T-cell (primary cell): ENCODE measurements at regions not wholly inside any gene's neighbourhood (a gene's known extent, or its start where the extent isn't known, plus 50 kb on each side); places are given as distances from the start of the nearest gene placed in this dataset.
A peak's percentile ranks its signal among the peaks of the same experiment; 100 is the strongest.

Source experiments
- ATAC-seq, 4 experiments: fragments of 200-7000 bp in 3 of 4; fragments of 150-1000 bp in 1 of 4; cut with Tn5 transposase; replicated peaks in 1 of 4; 1 replicate in 3 of 4; 2 replicates in 1 of 4; pipeline ENCODE4 v1.10.0; 2021; ENCODE audit warnings: moderate library complexity in 3 of 4, mild to moderate bottlenecking in 2 of 4, moderate number of reproducible peaks in 1 of 4
- CTCF ChIA-PET, 2 donors: fragments of 300-600 bp; sonication (Branson Sonifier 250); formaldehyde crosslinking; loops; one replicate each; lab custom pipeline; 2022; ENCODE audit warnings: antibody characterized with exemption in 2 of 2; lab: Charles Lee
- POLR2A ChIA-PET, 2 donors: fragments of 300-600 bp; sonication (Branson Sonifier 250); formaldehyde crosslinking; loops; one replicate each; lab custom pipeline; 2022; ENCODE audit warnings: antibody characterized with exemption in 2 of 2; lab: Charles Lee
- DNase-seq, 35 experiments: peaks; one replicate each; pipeline versions ENCODE4 v3.0.0 to v3.0.0-alpha.2; 2013 to 2023
- H3K27ac ChIP-seq: one replicate; pipeline ENCODE4 v1.5.1; 2013; ENCODE audit warnings: low read length
- H3K27me3 ChIP-seq, 2 experiments: replicated peaks in 1 of 2; 1 replicate in 1 of 2; 2 replicates in 1 of 2; pipeline versions ENCODE4 v1.6.1 to v1.7.0; 2013; ENCODE audit warnings: low read length in 1 of 2, mixed read lengths in 1 of 2; ENCODE audit not compliant: control insufficient read depth in 2 of 2, insufficient read depth in 2 of 2; ENCODE audit errors: extremely low read depth in 1 of 2
- H3K36me3 ChIP-seq, 2 donors: 1 replicate in 1 of 2; 2 replicates in 1 of 2; pipeline versions ENCODE4 v1.6.1 to v1.7.0; 2013; ENCODE audit warnings: low read length in 1 of 2; ENCODE audit not compliant: control insufficient read depth in 2 of 2, insufficient read depth in 1 of 2; ENCODE audit errors: extremely low read depth in 1 of 2
- H3K4me1 ChIP-seq, 2 experiments: 1 replicate in 1 of 2; 2 replicates in 1 of 2; pipeline versions ENCODE4 v1.6.1 to v1.7.0; 2013; ENCODE audit warnings: low read length in 2 of 2, mixed read lengths in 1 of 2; ENCODE audit not compliant: insufficient read depth in 2 of 2, control insufficient read depth in 1 of 2; ENCODE audit errors: extremely low read depth in 1 of 2
- H3K4me3 ChIP-seq, 2 donors: 1 replicate in 1 of 2; 2 replicates in 1 of 2; pipeline versions ENCODE4 v1.5.1 to v1.7.0; 2013; ENCODE audit warnings: mild to moderate bottlenecking in 2 of 2, low read length in 1 of 2, moderate library complexity in 1 of 2; ENCODE audit not compliant: control insufficient read depth in 1 of 2; ENCODE audit errors: extremely low read depth in 1 of 2
- H3K9me3 ChIP-seq: 2 replicates; pipeline ENCODE4 v1.7.0; 2013
- H3K27ac Mint-ChIP-seq, 2 donors: one replicate each; pipeline ENCODE4 v1.8.0; 2020 to 2021; ENCODE audit warnings: mild to moderate bottlenecking in 2 of 2, mixed read lengths in 2 of 2
- H3K27me3 Mint-ChIP-seq, 2 donors: one replicate each; pipeline ENCODE4 v1.8.0; 2021 to 2022; ENCODE audit warnings: mixed read lengths in 2 of 2
- H3K36me3 Mint-ChIP-seq: one replicate; pipeline ENCODE4 v1.8.0; 2021; ENCODE audit warnings: mixed read lengths
- H3K4me1 Mint-ChIP-seq, 3 donors: one replicate each; pipeline ENCODE4 v1.8.0; 2020 to 2022; ENCODE audit warnings: mixed read lengths in 3 of 3, mild to moderate bottlenecking in 1 of 3
- H3K4me3 Mint-ChIP-seq, 3 donors: one replicate each; pipeline ENCODE4 v1.8.0; 2020 to 2022; ENCODE audit warnings: mild to moderate bottlenecking in 3 of 3, mixed read lengths in 3 of 3, moderate library complexity in 3 of 3
- H3K9me3 Mint-ChIP-seq, 3 donors: one replicate each; pipeline ENCODE4 v1.8.0; 2020 to 2022; ENCODE audit warnings: mixed read lengths in 3 of 3
- WGBS: methylation state at CpG from one replicate; pipeline ENCODE4 v1.1.5; 2013; ENCODE audit warnings: missing lambda C conversion rate; ENCODE audit not compliant: insufficient coverage; 5-methylcytosine and 5-hydroxymethylcytosine counted together

DNA sequence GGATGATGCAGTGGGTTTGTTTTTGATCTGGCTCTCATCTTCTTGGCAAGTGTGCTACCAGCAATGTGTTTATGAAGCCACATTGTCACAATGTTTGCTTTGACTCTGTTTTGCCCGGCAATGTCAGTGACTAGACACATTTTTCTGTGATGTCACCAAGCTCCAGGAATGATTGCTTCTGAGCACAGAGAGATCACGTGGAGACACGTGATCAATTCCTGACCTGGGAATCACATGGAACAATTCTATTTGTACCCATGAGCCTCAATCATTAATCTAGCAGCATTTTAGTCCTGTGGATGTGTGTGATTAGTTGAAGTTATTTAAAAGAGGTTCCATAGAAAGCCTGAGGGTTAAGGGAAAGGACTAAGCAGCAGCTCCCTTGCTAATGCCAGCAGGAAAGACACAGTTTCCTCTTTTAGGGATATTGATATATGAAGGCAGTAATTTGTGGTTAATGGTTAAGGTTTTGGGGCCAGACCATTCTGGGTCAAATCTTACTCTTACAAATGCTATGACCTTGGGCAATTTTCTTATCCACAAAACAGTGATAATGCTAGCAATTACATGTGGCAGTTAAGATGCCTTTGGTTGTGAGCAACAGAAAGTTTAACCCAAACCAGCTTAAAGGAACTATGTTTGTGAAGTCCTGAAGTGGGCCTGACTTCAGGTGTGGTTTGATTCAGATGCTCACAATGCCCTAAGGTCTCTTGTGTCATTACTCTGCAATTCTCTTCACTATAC lies 59.0 kb downstream of the FASLG start:
- ChIA-PET CTCF (interaction anchor here (0.6 to 8.5 kb wide), 18 partner anchors 8 to 1086 kb away, joined by 3 to 177 read pairs (median 4); no protein-coding TSS in a partner anchor), POLR2A (interaction anchor here (0.6 to 1.1 kb wide), 4 partner anchors 9 to 1152 kb away, joined by 3 to 8 read pairs (median 4); no protein-coding TSS in a partner anchor)
- no peak overlapping the region for H3K27ac Mint-ChIP-seq
- no peaks in the 10 kb centered on the region for H3K36me3 Mint-ChIP-seq
- Histone ChIP-seq H3K27me3 (no peaks in the 10 kb centered on the region), H3K36me3 (no peaks in the 10 kb centered on the region), H3K4me1 (peaks cover 5 to 9% of the 10 kb centered on the region in 2 experiments), H3K4me3 (no peak overlapping the region), H3K27ac (no peak overlapping the region), H3K9me3 (no peaks in the 10 kb centered on the region)
- peaks cover 13 to 41% (median 36%) of the 10 kb centered on the region in 3 donors for H3K4me1 Mint-ChIP-seq
- WGBS, result 36% methylated on average over 1 of the region's 3 CpGs
- DNase-seq (no peak), ATAC-seq (no peak)
- H3K9me3 Mint-ChIP-seq, result no peaks in the 10 kb centered on the region
- no peak overlapping the region for H3K4me3 Mint-ChIP-seq
- H3K27me3 Mint-ChIP-seq, result no peaks in the 10 kb centered on the region

DNA sequence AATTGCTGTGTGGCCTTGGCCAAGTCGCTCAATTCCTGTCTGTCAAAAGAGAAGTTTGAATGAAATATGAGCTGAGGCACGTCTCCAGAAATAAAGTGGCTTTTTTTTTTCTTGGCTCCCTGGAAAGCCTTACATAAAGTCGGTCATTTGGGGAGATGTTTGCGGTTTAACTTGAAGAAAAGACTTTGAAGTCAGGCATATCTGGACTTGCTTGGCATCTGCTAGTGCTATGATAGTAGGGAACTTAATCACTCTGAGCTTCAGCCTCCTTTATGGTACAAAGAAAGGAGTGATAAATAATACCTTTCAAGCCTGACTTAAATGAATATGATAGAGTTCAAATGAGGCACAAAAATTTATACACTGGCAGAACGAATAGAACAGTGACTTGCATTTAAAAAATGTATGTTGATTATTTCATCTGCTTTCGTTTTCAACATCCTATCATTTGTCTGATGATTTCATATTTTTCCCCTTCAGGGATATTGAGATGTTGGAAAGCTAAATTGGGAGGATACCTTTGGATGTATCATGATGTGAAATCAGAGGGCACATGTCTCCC lies 60.2 kb downstream of the FASLG start:
- H3K27me3 Mint-ChIP-seq, result no peaks in the 10 kb centered on the region
- no peak for ATAC-seq
- H3K36me3 Mint-ChIP-seq, result no peaks in the 10 kb centered on the region
- 90% methylated on average over 4 of the region's 6 CpGs for WGBS
- H3K4me1 Mint-ChIP-seq, result peaks cover 13 to 36% (median 35%) of the 10 kb centered on the region in 3 donors
- H3K36me3 ChIP-seq, result no peaks in the 10 kb centered on the region
- H3K27me3 ChIP-seq, result no peaks in the 10 kb centered on the region
- ChIA-PET POLR2A (interaction anchor here in 1 of 2 donors (0.5 to 0.7 kb wide), 2 partner anchors 54 to 176 kb away, joined by 4 to 5 read pairs; no protein-coding TSS in a partner anchor), CTCF (interaction anchor here (0.6 to 8.5 kb wide), 37 partner anchors 10 to 1150 kb away, joined by 3 to 177 read pairs (median 5); partner anchors contain the start of gene FASLG (in 1 of the 2))
- H3K27ac ChIP-seq, result no peak overlapping the region
- H3K4me3 ChIP-seq, result no peak overlapping the region
- no peak overlapping the region for H3K4me3 Mint-ChIP-seq
- peaks cover 5 to 9% of the 10 kb centered on the region in 2 experiments for H3K4me1 ChIP-seq
- no peak overlapping the region for H3K27ac Mint-ChIP-seq
- no peaks in the 10 kb centered on the region for H3K9me3 Mint-ChIP-seq
- DNase-seq, result no peak
- H3K9me3 ChIP-seq, result no peaks in the 10 kb centered on the region

DNA sequence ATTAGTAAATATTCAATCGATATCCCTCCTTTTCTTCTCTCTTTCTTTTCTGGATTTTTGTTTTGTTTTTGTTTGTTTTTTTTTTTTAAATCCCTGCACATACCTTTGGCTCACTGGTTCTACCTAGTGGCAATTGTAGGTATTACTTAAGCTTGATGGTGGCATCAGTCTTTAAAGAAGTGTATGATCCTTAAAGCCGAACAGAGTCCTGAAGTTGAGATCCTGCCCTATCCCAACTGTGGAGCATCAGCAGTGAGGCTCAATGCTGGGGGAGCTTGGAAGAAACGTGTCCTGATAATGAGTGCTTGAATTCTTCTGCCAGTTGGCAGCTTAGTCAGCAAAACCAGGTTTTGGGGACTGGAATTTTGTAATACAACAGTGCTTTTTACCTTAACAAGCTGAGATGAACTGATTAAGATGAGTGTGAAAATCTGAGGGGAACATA lies 60.8 kb downstream of the FASLG start:
- Mint-ChIP-seq H3K4me1 (peaks cover 18 to 41% (median 40%) of the 10 kb centered on the region in 3 donors), H3K27me3 (no peaks in the 10 kb centered on the region), H3K9me3 (no peaks in the 10 kb centered on the region), H3K4me3 (no peak overlapping the region), H3K36me3 (no peaks in the 10 kb centered on the region), H3K27ac (no peak overlapping the region)
- CTCF ChIA-PET, result interaction anchor here (0.6 to 8.5 kb wide), 45 partner anchors 8 to 1150 kb away, joined by 3 to 177 read pairs (median 4); partner anchors contain the start of gene FASLG (in 1 of the 2)
- no peaks in the 10 kb centered on the region for H3K27me3 ChIP-seq
- H3K36me3 ChIP-seq, result no peaks in the 10 kb centered on the region
- 20% methylated on average over 2 of the region's 3 CpGs for WGBS
- DNase-seq (peak in 3 of 35 experiments; percentile 27 to 77 (median 41)), ATAC-seq (peak in 3 of 4 experiments; percentile 55 to 64 (median 57))
- H3K4me3 ChIP-seq, result no peak overlapping the region
- H3K9me3 ChIP-seq, result no peaks in the 10 kb centered on the region
- no peak overlapping the region for H3K27ac ChIP-seq
- H3K4me1 ChIP-seq, result peaks cover 5 to 9% of the 10 kb centered on the region in 2 experiments
- POLR2A ChIA-PET, result interaction anchor here (0.5 to 1.0 kb wide), 6 partner anchors 12 to 177 kb away, joined by 3 to 8 read pairs (median 4); no protein-coding TSS in a partner anchor

DNA sequence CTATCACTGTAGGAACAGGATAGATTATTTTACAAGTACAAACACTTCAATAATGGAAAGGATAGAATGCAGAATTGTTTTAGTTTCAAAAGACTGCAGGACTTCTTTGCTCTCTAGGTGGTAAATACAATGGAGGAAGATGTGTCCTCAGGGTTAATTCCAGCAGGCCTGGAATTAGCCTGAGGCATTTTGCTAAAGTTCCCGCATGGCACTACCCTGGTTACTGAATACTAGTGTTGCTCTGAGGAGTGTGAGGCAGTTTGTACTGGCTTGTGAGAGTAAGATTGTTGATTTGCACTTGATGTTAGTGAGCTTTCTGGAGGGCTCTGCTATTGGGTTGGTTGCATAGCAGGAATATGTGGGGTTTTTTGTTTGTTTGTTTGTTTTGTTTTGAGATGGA lies 61.4 kb downstream of the FASLG start:
- no peak overlapping the region for H3K27ac Mint-ChIP-seq
- peaks cover 5 to 14% of the 10 kb centered on the region in 2 experiments for H3K4me1 ChIP-seq
- H3K4me3 ChIP-seq, result no peak overlapping the region
- POLR2A ChIA-PET, result interaction anchor here (0.5 to 1.0 kb wide), 4 partner anchors 12 to 139 kb away, joined by 3 to 8 read pairs (median 4); no protein-coding TSS in a partner anchor
- peaks cover 21 to 48% (median 46%) of the 10 kb centered on the region in 3 donors for H3K4me1 Mint-ChIP-seq
- DNase-seq (no peak), ATAC-seq (no peak)
- no peaks in the 10 kb centered on the region for H3K27me3 Mint-ChIP-seq
- H3K9me3 ChIP-seq, result no peaks in the 10 kb centered on the region
- H3K4me3 Mint-ChIP-seq, result no peak overlapping the region
- H3K36me3 ChIP-seq, result no peaks in the 10 kb centered on the region
- no peaks in the 10 kb centered on the region for H3K36me3 Mint-ChIP-seq
- no peaks in the 10 kb centered on the region for H3K9me3 Mint-ChIP-seq
- CTCF ChIA-PET, result interaction anchor here (0.7 to 8.5 kb wide), 35 partner anchors 8 to 291 kb away, joined by 3 to 177 read pairs (median 5); partner anchors contain the start of gene FASLG (in 1 of the 2)
- no peak overlapping the region for H3K27ac ChIP-seq
- no peaks in the 10 kb centered on the region for H3K27me3 ChIP-seq
- WGBS, result 100% methylated on average over 1 of the region's 1 CpG

DNA sequence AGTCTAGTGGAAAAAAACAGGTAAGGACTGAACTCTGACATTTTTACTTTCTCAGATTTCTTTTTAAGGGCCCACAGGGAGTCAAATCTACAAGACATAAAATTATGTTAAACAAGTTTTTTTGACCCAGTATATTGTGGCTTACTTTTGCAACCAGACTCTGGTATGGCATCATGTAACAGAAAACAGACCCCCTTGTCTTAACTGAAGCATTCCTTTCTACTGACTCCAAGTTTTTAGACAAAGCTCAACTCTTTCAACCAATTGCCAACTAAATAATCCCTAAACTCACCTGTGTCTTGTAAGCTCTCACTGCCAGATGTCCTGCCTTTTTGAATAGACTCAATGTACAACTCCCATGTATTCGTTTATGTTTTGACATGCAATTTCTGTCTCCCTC lies 64.3 kb downstream of the FASLG start:
- peaks cover 0 to 5% (median 4%) of the 10 kb centered on the region in 3 donors for H3K9me3 Mint-ChIP-seq
- WGBS, result 100% methylated on average over 1 of the region's 1 CpG
- Histone ChIP-seq H3K27ac (no peak overlapping the region), H3K9me3 (no peaks in the 10 kb centered on the region), H3K27me3 (no peaks in the 10 kb centered on the region), H3K4me1 (peaks cover 2 to 22% of the 10 kb centered on the region in 2 experiments), H3K4me3 (no peak overlapping the region), H3K36me3 (no peaks in the 10 kb centered on the region)
- ChIA-PET CTCF (interaction anchor here in 1 of 2 donors (0.6 to 8.5 kb wide), 2 partner anchors 114 to 1250 kb away, joined by 3 to 177 read pairs; no protein-coding TSS in a partner anchor), POLR2A (interaction anchor here in 1 of 2 donors (0.6 kb wide), 1 partner anchor 9 kb away, joined by 6 read pairs; no protein-coding TSS in a partner anchor)
- H3K27me3 Mint-ChIP-seq, result no peaks in the 10 kb centered on the region
- H3K27ac Mint-ChIP-seq, result no peak overlapping the region
- no peak overlapping the region for H3K4me3 Mint-ChIP-seq
- H3K36me3 Mint-ChIP-seq, result no peaks in the 10 kb centered on the region
- peaks cover 19 to 45% (median 26%) of the 10 kb centered on the region in 3 donors for H3K4me1 Mint-ChIP-seq
- ATAC-seq (no peak), DNase-seq (no peak)

DNA sequence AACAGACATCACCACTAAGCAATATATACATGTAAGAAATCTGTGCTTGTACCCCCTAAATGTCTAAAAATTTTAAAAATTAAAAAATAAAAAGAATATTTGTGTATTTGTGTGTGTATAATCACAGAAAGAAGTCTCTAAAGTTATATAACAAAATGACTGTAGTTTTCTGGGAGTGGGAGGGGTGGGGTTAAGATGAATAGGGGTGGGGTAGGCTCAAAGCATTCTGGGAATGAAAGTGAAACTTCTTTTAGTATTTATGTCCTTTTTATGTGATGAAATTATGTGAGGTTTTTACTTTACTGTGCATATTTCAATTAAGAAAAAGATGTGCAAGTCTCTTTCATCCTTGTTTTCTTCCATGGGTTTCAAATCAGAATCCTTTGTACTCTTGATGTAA lies 65.3 kb downstream of the FASLG start:
- Histone ChIP-seq H3K9me3 (no peaks in the 10 kb centered on the region), H3K27ac (no peak overlapping the region), H3K36me3 (no peaks in the 10 kb centered on the region), H3K27me3 (no peaks in the 10 kb centered on the region), H3K4me1 (peaks cover 2 to 22% of the 10 kb centered on the region in 2 experiments), H3K4me3 (no peak overlapping the region)
- Mint-ChIP-seq H3K9me3 (peaks cover 0 to 12% (median 9%) of the 10 kb centered on the region in 3 donors), H3K27ac (no peak overlapping the region), H3K27me3 (no peaks in the 10 kb centered on the region), H3K36me3 (peaks cover under 1% of the 10 kb centered on the region), H3K4me3 (no peak overlapping the region), H3K4me1 (peaks cover 19 to 39% (median 21%) of the 10 kb centered on the region in 3 donors)
- DNase-seq, result no peak
- ChIA-PET CTCF (interaction anchor here in 1 of 2 donors (1.1 to 6.2 kb wide), 2 partner anchors 10 to 115 kb away, joined by 3 to 37 read pairs; no protein-coding TSS in a partner anchor), POLR2A (interaction anchor here in 1 of 2 donors (0.6 kb wide), 1 partner anchor 117 kb away, joined by 3 read pairs; no protein-coding TSS in a partner anchor)
- no peak for ATAC-seq
